GM23338 (cell line): ENCODE measurements at regions not wholly inside any gene's neighbourhood (a gene's known extent, or its start where the extent isn't known, plus 50 kb on each side); places are given as distances from the start of the nearest gene placed in this dataset.

Source experiments
- ATAC-seq: fragments of 200-7000 bp; cut with Tn5 transposase; 3 replicates; pipeline ENCODE4 v1.9.1; 2020
- DNase-seq: peaks from one replicate; pipeline ENCODE4 v3.0.0-alpha.2; 2015; ENCODE audit warnings: low spot score
- H2AFZ ChIP-seq: fragments of 200-600 bp; sonication (generic); 2 replicates; pipeline ENCODE4 v1.8.0; 2016; ENCODE audit warnings: antibody characterized with exemption, mild to moderate bottlenecking, moderate library complexity
- H3F3A ChIP-seq: fragments of 200-600 bp; sonication (generic); replicated peaks from 2 replicates; pipeline ENCODE4 v1.8.0; 2017; ENCODE audit warnings: antibody characterized with exemption, mixed run types, low read depth
- H3K27ac ChIP-seq: fragments of 200-600 bp; sonication (generic); 2 replicates; pipeline ENCODE4 v1.6.1; 2016; ENCODE audit warnings: low read depth
- H3K27me3 ChIP-seq: fragments of 200-600 bp; sonication (generic); 2 replicates; pipeline ENCODE4 v1.8.0; 2016; ENCODE audit warnings: mild to moderate bottlenecking, mixed run types, moderate library complexity; ENCODE audit not compliant: insufficient read depth
- H3K36me3 ChIP-seq: fragments of 200-600 bp; sonication (generic); 2 replicates; pipeline ENCODE4 v1.8.0; 2016; ENCODE audit warnings: mild to moderate bottlenecking; ENCODE audit not compliant: insufficient read depth
- H3K4me1 ChIP-seq: fragments of 200-600 bp; sonication (generic); 2 replicates; pipeline ENCODE4 v1.8.0; 2016; ENCODE audit warnings: mild to moderate bottlenecking, moderate library complexity; ENCODE audit not compliant: insufficient read depth
- H3K4me2 ChIP-seq: fragments of 200-600 bp; sonication (generic); 2 replicates; pipeline ENCODE4 v1.7.1; 2017; ENCODE audit warnings: mixed run types
- H3K4me3 ChIP-seq: fragments of 200-600 bp; sonication (generic); 2 replicates; pipeline ENCODE4 v1.6.1; 2016; ENCODE audit warnings: mixed run types
- H3K79me2 ChIP-seq: fragments of 200-600 bp; sonication (generic); replicated peaks from 2 replicates; pipeline ENCODE4 v1.8.0; 2017; ENCODE audit warnings: mild to moderate bottlenecking; ENCODE audit not compliant: insufficient read depth
- H3K9me2 ChIP-seq: fragments of 200-600 bp; sonication (generic); 2 replicates; pipeline ENCODE4 v1.8.0; 2017; ENCODE audit not compliant: insufficient read depth
- H4K20me1 ChIP-seq: fragments of 200-600 bp; sonication (generic); replicated peaks from 2 replicates; pipeline ENCODE4 v1.8.0; 2017; ENCODE audit warnings: mild to moderate bottlenecking; ENCODE audit not compliant: insufficient read depth
- H3K27ac Mint-ChIP-seq: 2 replicates; pipeline ENCODE4 v1.8.0; 2020; ENCODE audit warnings: inconsistent platforms, mild to moderate bottlenecking, moderate library complexity, mixed read lengths
- H3K27me3 Mint-ChIP-seq: 3 replicates; pipeline ENCODE4 v1.8.0; 2022; ENCODE audit warnings: low read depth, mild to moderate bottlenecking, moderate library complexity, mixed read lengths, inconsistent platforms; ENCODE audit not compliant: insufficient read depth, poor library complexity
- H3K36me3 Mint-ChIP-seq: 3 replicates; pipeline ENCODE4 v1.8.0; 2021; ENCODE audit warnings: low read depth, mild to moderate bottlenecking, inconsistent platforms, moderate library complexity, mixed read lengths
- H3K4me1 Mint-ChIP-seq: 3 replicates; pipeline ENCODE4 v1.8.0; 2020; ENCODE audit warnings: mild to moderate bottlenecking, inconsistent platforms, mixed read lengths
- H3K4me3 Mint-ChIP-seq: 3 replicates; pipeline ENCODE4 v1.8.0; 2021; ENCODE audit warnings: moderate library complexity, mild to moderate bottlenecking, inconsistent platforms, mixed read lengths
- H3K9me3 Mint-ChIP-seq: 3 replicates; pipeline ENCODE4 v1.8.0; 2020; ENCODE audit warnings: moderate library complexity, mild to moderate bottlenecking, inconsistent platforms, mixed read lengths
- CTCF ChIP-seq, 2 experiments: fragments of 200-600 bp in 1 of 2; sonication (generic) in 1 of 2; conservative IDR thresholded peaks; 2 replicates each; pipeline versions ENCODE4 v1.5.1 to v1.6.1; 2016 to 2017; ENCODE audit warnings: antibody characterized with exemption in 2 of 2, low read depth in 2 of 2, mild to moderate bottlenecking in 2 of 2, moderate library complexity in 1 of 2
- EZH2phosphoT487 ChIP-seq: fragments of 200-600 bp; sonication (generic); IDR thresholded peaks from one replicate; pipeline ENCODE4 v1.8.1; 2018; ENCODE audit warnings: antibody characterized with exemption; ENCODE audit not compliant: unreplicated experiment
- JUNB ChIP-seq: IDR thresholded peaks from one replicate; pipeline ENCODE4 v1.6.1; 2016; ENCODE audit warnings: antibody characterized with exemption; ENCODE audit not compliant: unreplicated experiment
- NANOG ChIP-seq: IDR thresholded peaks from 2 replicates; pipeline ENCODE4 v1.6.1; 2016; ENCODE audit warnings: antibody characterized with exemption, borderline replicate concordance
- REST ChIP-seq: IDR thresholded peaks from one replicate; pipeline ENCODE4 v1.6.1; 2018; ENCODE audit warnings: antibody characterized with exemption; ENCODE audit not compliant: unreplicated experiment
- ZNF114 ChIP-seq: fragments of 250-450 bp; sonication (Bioruptor Pico); IDR thresholded peaks from 2 replicates; pipeline ENCODE4 v1.5.0; 2020; ENCODE audit warnings: mild to moderate bottlenecking, moderate library complexity
- ZNF331 ChIP-seq: fragments of 250-450 bp; sonication (Bioruptor Pico); IDR thresholded peaks from 2 replicates; pipeline ENCODE4 v1.5.0; 2020; ENCODE audit warnings: low read depth, mild to moderate bottlenecking, moderate library complexity
- ZNF462 ChIP-seq: fragments of 250-450 bp; sonication (Bioruptor Pico); IDR thresholded peaks from 2 replicates; pipeline ENCODE4 v1.5.0; 2020; ENCODE audit warnings: mild to moderate bottlenecking, moderate library complexity

- no peak for DNase-seq
- Histone ChIP-seq H4K20me1 (no peaks in the 10 kb centered on the region), H2AFZ (0 out of 2 replicates have a peak overlapping the region, but pooled peaks have one; percentile 9), H3K27me3 (no peaks in the 10 kb centered on the region), H3K27ac (no peak overlapping the region), H3K4me3 (no peak overlapping the region), H3K4me1 (no peaks in the 10 kb centered on the region), H3K9me2 (no peaks in the 10 kb centered on the region), H3K36me3 (no peaks in the 10 kb centered on the region), H3F3A (no peaks in the 10 kb centered on the region), H3K79me2 (no peaks in the 10 kb centered on the region), H3K4me2 (no peak overlapping the region)
- Mint-ChIP-seq H3K4me3 (no peak overlapping the region), H3K27me3 (no peaks in the 10 kb centered on the region), H3K4me1 (no peaks in the 10 kb centered on the region), H3K27ac (no peak overlapping the region), H3K36me3 (no peaks in the 10 kb centered on the region), H3K9me3 (no peaks in the 10 kb centered on the region)
- no peak for ATAC-seq
- TF ChIP-seq NANOG (no peak), CTCF (conservative IDR thresholded peaks at IDR 0.05; ENCODE audit: low read depth in 2 of 2) (no peak)
These were observed 159.0 kb upstream of the PTGFR start for GRCh38 chr1:78331799-78332198.

- H3K36me3 Mint-ChIP-seq = no peaks in the 10 kb centered on the region
- no peaks in the 10 kb centered on the region for H3K27me3 Mint-ChIP-seq
- H3K4me3 Mint-ChIP-seq = no peak overlapping the region
- no peak overlapping the region for H3K4me3 ChIP-seq
- H3K27ac ChIP-seq = no peak overlapping the region
- no peaks in the 10 kb centered on the region for H3K36me3 ChIP-seq
- H3K79me2 ChIP-seq = no peaks in the 10 kb centered on the region
- H3K4me2 ChIP-seq = no peak overlapping the region
- H3K4me1 ChIP-seq = no peaks in the 10 kb centered on the region
- H3K27ac Mint-ChIP-seq = no peak overlapping the region
- H3K9me2 ChIP-seq = no peaks in the 10 kb centered on the region
- H3F3A ChIP-seq = no peaks in the 10 kb centered on the region
- H3K4me1 Mint-ChIP-seq = no peaks in the 10 kb centered on the region
- peak; percentile 52 for DNase-seq
- H2AFZ ChIP-seq = no peak overlapping the region; the same call in 1 of the 2 replicates
- no peaks in the 10 kb centered on the region; the same call in 1 of the 2 replicates for H4K20me1 ChIP-seq
- no peaks in the 10 kb centered on the region for H3K9me3 Mint-ChIP-seq
- peak; percentile 66 for ATAC-seq
- peak; percentile 70 to 95 for TF ChIP-seq CTCF (conservative IDR thresholded peaks at IDR 0.05; ENCODE audit: low read depth in 2 of 2)
- TF ChIP-seq ZNF114 = no peak
- TF ChIP-seq ZNF462 (CRISPR knock-in tag) = no peak
- no peak for TF ChIP-seq JUNB
- no peak for TF ChIP-seq REST
- TF ChIP-seq EZH2phosphoT487 = no peak
- TF ChIP-seq ZNF331 (CRISPR knock-in tag) = no peak
- H3K27me3 ChIP-seq = no peaks in the 10 kb centered on the region
These were observed 157.3 kb upstream of the PTGFR start for GRCh38 chr1:78333502-78333901.
